HK-2 (cell line): ENCODE measurements at regions not wholly inside any gene's neighbourhood (a gene's known extent, or its start where the extent isn't known, plus 50 kb on each side); places are given as distances from the start of the nearest gene placed in this dataset.
"Not testable (repeated sequence)": the region's sequence is repeated elsewhere in the genome, so short reads cannot be mapped to it uniquely, and the experiment has no call there.

ENCODE experiments used
- DNase-seq: peaks from one replicate; pipeline ENCODE4 v3.0.0-alpha.2; 2018; ENCODE audit not compliant: unreplicated experiment

GRCh38 chr4:151519728-151520415 lies 110.9 kb downstream of the FHIP1A start:
- no peak for DNase-seq

DNA sequence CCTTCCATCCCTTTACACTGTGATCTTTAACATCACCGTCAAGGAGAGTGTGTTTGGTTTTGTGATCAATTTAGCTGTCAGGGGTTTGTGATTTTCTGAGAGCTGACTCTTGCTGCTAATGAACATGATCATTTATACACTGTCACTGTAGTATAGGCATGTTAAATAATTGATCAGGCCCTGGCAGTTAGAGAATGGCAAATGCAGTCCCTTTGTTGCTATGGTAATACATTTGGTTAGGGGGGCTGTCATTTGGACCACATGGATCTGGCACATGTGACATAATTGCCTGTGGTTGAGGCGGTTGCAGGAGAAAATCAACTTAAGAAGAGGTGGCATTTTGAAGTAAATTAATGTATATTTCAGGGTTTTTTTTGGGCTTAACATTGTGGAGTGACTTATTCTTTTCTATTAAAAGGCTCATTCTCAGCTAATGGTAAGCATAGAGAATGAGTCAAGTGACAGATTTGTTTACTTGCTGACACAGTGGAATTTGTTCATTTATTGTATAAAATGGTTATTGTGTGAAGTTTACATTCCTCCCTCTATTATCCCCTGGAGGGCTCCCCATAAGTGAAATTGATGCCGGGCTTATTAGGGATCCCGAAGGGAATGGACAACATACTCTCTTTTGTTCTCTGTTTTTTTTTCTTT lies 114.0 kb downstream of the FHIP1A start:
- DNase-seq, result no peak

- no peak for DNase-seq
These were observed 115.6 kb downstream of the FHIP1A start for GRCh38 chr4:151524610-151525009.

GRCh38 chr4:151526489-151526888 lies 117.5 kb downstream of the FHIP1A start:
- not testable (repeated sequence) for DNase-seq

GRCh38 chr4:151527699-151528098 lies 118.7 kb downstream of the FHIP1A start:
- DNase-seq, result no peak

DNA sequence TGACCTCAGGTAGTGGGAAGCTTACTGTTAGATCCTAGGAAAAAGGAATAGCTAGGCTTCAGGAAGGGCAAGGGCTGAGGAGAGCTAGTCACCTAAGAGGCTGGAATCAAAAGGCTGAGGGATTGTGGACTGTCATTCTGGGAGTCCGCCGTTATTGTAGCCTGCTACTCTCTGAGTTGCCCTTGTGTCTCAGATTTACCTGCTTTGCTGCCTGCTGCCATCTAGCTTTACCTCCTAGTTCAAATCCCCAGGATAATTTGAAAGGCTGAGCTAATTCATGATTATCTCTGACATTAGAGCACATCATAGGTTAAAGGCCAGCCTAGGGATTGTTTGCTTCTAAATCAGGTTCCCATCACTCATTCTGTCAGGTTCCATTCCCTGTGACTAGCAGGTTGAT lies 120.2 kb downstream of the FHIP1A start:
- DNase-seq, result no peak

- no peak for DNase-seq
These were observed 121.3 kb downstream of the FHIP1A start for GRCh38 chr4:151530230-151530629.

DNA sequence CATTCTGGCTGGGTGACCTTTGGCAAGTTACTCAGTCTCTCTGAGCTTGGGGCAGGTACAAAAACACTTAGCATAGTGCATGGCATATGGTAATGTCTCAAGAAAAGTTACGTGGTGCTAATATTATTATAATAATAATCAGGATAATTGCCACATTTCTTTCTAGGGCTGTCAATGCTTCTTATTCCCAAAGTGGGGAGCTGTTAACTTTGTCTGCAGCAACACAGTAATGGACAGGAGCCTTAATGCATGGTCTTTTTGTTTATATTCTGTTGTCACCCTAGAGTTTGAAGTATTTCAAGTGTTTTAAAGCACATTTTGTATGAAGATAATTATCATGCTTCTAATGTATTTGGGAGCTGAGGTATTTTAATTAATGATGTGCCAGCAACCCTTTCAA lies 121.8 kb downstream of the FHIP1A start:
- DNase-seq, result no peak

GRCh38 chr4:151532001-151532708 lies 123.2 kb downstream of the FHIP1A start:
- DNase-seq, result no peak

DNA sequence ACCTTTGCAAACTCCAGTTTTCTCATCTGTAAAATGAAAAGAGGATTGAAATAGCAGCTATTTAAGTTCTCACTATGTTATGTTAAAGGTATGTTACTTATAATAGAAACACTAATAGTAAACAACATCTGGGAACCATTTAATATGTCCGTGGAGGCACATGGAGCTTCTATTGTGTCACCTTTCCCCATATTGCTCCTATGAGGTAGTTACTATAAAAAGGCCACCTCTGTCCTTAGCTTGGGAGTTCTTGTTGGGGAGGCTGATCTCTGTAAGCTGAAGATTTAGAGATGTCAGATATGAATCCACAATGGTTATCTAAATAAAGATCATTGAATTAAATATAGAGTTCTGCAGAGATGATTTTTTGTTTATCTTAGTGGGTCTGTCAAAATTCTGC lies 125.2 kb downstream of the FHIP1A start:
- no peak for DNase-seq

GRCh38 chr4:151535366-151535765 lies 126.4 kb downstream of the FHIP1A start:
- no peak for DNase-seq

DNA sequence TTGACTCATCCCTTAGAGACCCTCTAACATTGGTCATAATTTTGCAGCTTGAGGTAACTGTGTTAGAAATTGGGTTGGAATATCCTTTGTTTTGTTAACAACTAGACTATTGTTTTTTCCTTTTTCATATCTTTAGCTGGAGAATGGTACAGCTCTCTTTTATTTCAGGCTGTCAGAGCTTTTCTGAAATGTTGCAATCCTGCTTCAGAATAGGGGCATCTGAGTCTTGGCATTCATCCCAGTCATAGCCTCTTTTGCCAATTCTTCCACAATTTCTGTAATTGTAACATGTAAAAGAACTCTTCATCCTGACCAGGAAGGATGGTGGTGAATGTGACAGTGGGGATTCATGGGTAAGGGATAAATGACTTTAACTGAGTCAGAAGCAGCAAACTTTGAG lies 128.7 kb downstream of the FHIP1A start:
- DNase-seq, result no peak

DNA sequence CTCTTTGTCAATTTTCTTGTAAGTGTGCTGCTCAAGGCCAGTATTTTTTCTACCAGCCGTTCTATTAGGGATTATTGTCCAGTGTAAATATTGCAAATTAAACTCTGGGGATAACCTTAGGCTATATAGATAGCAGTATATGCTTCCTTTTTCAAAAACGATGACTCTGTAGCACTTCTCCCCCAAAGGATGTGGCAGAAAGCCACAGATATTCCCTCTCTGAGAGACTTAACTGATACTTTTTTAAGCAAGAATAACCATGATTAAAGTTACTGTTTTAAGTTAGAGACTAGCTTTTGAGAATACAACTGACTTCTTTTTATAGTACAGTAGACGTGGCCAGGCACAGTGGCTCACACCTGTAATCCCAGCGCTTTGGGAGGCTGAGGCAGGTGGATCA lies 130.0 kb downstream of the FHIP1A start:
- no peak for DNase-seq

GRCh38 chr4:151540728-151541388 lies 131.9 kb downstream of the FHIP1A start:
- peak; percentile 17 for DNase-seq

DNA sequence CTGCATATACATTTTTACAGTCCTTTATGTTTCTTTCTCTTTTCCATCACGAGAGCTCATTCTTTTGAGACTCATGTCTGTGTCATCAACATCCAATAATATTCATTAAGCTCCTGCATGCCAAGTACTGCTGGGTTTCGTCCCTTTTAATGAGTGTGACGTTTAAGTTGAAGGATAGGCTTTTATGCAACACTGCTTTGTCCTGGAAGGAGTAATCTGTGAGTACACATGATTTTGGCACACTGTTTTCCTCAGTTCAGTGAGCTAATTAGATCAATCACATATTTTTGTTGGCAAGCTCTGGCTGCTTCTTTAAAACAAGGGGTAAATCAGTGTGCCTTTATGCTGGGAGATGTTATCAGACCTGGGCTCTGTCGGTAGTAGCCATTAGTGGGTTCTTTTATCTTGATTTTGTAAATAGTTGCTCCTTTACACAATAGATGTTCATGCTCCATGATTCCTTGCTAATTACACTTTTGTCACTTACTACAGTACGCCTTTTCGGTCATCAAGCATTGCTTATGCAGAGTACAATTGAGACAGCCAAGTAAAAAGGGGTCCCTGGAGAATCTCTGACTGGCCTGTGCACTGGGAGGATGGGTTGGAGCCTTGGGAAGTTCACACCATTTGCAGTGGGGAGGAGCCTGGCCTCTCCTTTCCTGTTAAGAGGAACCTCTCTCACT lies 132.6 kb downstream of the FHIP1A start:
- DNase-seq, result no peak

- DNase-seq, result no peak
These were observed 139.7 kb downstream of the FHIP1A start for GRCh38 chr4:151548708-151549107.

DNA sequence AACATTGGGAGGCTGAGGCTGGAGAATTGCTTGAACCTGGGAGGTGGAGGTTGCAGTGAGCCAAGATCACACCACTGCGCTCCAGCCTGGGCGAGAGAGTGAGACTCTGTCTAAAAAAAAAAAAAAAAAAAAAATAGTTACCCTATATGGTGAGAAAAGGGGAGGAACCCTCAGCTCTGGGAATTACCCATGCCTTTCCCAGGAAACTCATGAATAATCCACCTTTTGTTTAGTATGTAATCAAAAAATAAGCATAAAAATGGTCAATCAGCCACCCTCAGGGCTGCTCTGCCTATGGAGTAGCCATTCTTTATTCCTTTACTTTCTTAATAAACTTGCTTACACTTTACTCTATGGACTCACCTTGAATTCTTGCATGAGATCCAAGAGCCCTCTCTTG lies 140.4 kb downstream of the FHIP1A start:
- DNase-seq, result not testable (repeated sequence)

- DNase-seq, result no peak
These were observed 144.9 kb downstream of the FHIP1A start for GRCh38 chr4:151553874-151554273.

DNA sequence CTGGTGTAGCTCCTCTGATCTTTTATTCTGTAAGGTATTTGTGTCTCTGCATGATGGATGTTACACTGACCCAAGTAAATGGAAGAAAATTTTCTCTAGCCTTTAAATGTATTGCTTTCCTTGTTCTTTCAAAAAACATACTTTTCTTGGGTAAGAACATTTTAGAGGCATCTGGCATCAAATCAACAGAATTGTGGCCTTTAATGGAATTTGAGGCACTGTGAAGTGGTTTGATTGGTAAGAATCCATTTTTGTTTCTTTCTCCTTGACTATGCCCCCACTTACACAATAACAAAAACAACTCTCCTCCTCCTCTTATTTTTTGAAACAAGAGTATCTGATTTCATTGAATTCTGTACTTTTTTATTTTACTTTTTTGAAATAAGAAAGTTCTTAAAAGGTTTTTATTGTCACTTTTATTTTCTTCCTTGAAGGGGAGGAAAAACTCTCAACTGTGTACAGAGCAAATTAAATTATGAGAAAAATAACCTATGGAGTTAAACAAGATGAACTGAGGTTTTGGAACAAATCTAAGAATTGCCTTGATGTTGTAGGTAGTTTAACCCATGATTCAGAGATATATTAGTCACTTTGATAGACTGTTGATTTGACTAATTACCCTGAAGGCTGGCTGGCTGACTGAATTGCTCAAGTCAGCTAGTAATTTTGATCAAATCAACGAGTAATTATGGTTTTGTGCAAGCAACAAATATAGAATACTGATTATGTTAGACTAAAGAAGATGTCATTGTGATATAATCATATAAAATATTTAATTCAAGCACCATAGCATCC lies 146.4 kb downstream of the FHIP1A start:
- DNase-seq, result no peak

DNA sequence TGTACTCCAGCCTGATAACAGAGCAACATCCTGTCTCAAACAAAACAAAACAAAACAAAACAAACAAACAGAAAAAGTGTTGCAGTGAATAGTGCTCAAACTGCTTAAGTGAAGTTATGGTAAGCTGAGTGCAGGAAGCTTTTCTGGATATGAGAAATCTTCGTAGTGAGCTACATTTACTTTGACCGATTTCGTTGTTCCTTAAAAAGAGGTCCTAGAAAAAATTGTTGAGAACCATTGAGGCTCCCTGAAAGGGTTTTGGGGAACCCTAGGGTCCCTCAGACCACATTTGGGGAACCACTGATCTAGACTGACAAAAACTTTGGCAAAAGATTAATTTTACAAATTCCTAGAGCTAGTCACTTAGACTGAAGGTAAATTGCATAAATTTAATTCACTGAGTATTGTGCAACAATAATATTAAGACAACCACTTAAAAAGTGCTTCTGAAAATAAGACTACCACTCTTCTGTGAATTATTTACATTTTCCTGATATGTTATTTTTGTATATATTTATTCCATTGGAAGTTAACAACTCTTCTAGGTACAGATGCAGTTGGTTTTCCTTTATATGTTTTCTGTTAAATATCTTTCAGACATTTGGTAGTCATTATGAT lies 149.6 kb downstream of the FHIP1A start:
- DNase-seq, result no peak

DNA sequence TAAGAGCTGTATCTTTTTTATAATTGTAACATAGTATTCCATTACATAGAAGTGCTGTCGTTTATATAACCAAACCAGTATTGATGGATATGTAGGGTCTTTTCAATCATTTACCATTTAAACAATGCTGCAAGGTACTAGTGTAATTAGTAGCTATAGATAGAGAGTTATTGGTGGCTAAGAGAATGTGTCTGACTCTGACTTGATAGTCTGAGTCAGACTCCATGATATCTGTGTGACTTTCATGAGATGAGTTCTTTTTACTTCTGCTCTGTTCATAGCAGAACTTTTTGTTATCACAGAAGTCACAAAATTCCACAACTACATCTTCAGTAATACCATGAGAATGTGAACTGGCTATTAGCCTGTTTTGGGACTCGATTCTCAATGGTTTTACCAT lies 150.6 kb downstream of the FHIP1A start:
- no peak for DNase-seq
